GM19463 (cell line): ENCODE measurements at regions not wholly inside any gene's neighbourhood (a gene's known extent, or its start where the extent isn't known, plus 50 kb on each side); places are given as distances from the start of the nearest gene placed in this dataset.
"Not testable (repeated sequence)": the region's sequence is repeated elsewhere in the genome, so short reads cannot be mapped to it uniquely, and the experiment has no call there.

Experiments
- ATAC-seq: cut with Tn5 transposase; IDR thresholded peaks from one replicate; pipeline ENCODE4 v1.9.1; 2021; ENCODE audit warnings: mild to moderate bottlenecking, moderate library complexity; ENCODE audit not compliant: unreplicated experiment

- ATAC-seq: no peak
These were observed 98.0 kb upstream of the MAP9 start for GRCh38 chr4:155474758-155475157.

- no peak for ATAC-seq
These were observed 96.8 kb upstream of the MAP9 start for GRCh38 chr4:155473420-155474095.

GRCh38 chr4:155468282-155468681 is 91.5 kb upstream of the MAP9 start:
- no peak for ATAC-seq

GRCh38 chr4:155450676-155451075 is 73.9 kb upstream of the MAP9 start:
- ATAC-seq: no peak

- no peak for ATAC-seq
These were observed 68.5 kb upstream of the MAP9 start for GRCh38 chr4:155445306-155445705.

- ATAC-seq: no peak
These were observed 68.0 kb upstream of the MAP9 start for GRCh38 chr4:155444721-155445120.

- peak; percentile 84 for ATAC-seq
These were observed 65.7 kb upstream of the MAP9 start for GRCh38 chr4:155442267-155443105.

- no peak for ATAC-seq
These were observed 64.7 kb upstream of the MAP9 start for GRCh38 chr4:155441475-155441874.

- not testable (repeated sequence) for ATAC-seq
These were observed 63.0 kb upstream of the MAP9 start for GRCh38 chr4:155439760-155440159.

- ATAC-seq: no peak
These were observed 58.1 kb upstream of the MAP9 start for GRCh38 chr4:155434904-155435303.

- no peak for ATAC-seq
These were observed 57.6 kb upstream of the MAP9 start for GRCh38 chr4:155434366-155434765.

GRCh38 chr4:155433636-155434360 is 57.0 kb upstream of the MAP9 start:
- ATAC-seq: no peak

GRCh38 chr4:155430895-155431795 is 54.4 kb upstream of the MAP9 start:
- no peak for ATAC-seq

GRCh38 chr4:155428128-155428527 is 51.4 kb upstream of the MAP9 start:
- no peak for ATAC-seq

GRCh38 chr4:155426953-155427352 is 50.2 kb upstream of the MAP9 start:
- no peak for ATAC-seq
